GM18517 (cell line): ENCODE measurements at regions not wholly inside any gene's neighbourhood (a gene's known extent, or its start where the extent isn't known, plus 50 kb on each side); places are given as distances from the start of the nearest gene placed in this dataset.

Experiments used
- ATAC-seq: cut with Tn5 transposase; IDR thresholded peaks from one replicate; pipeline ENCODE4 v1.9.1; 2021; ENCODE audit warnings: mild to moderate bottlenecking, moderate library complexity; ENCODE audit not compliant: unreplicated experiment

DNA sequence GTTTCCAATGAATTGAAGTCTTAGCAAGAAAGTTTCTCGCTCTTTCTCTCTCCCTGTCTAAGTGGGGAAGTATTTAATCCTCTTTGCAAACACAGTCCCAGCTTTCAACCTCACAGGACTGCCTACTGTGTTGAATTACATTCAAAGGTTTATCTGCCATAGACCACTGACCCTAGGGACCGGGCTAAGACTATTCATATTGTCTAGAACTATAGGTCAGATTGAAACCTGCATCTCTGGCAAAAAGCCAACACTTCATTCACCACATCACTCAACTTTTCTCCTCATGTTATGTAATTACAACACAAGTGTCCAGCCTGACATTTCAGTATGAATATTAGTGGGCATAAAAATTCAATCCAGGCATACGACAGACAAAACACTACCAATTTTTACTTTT, 314.7 kb upstream of the RSPO3 start:
- peak; percentile 33 for ATAC-seq

- peak; percentile 86 for ATAC-seq
Observed at GRCh38 chr6:126804332-126805064, 314.0 kb upstream of the RSPO3 start.

- ATAC-seq = no peak
Observed at GRCh38 chr6:126805861-126806260, 312.6 kb upstream of the RSPO3 start.

DNA sequence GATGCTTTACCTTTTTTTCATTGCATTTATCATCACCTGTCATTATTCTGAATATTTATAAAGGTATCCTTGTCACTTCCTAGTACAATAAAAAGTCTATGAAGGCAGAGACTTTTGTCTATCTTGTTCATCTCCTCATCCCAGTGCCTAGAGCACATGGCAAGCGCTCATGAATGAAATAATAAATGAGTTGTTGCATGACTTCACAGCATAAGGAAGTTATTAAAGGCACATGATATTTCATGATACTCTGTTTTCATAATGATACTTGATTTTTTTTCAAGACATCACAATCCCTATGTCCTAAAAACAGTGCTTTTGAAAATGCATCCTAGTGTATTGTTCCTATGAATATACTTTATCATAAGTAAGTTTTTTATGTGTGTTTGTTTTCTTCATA, 310.6 kb upstream of the RSPO3 start:
- no peak for ATAC-seq

GRCh38 chr6:126811321-126811720, 307.1 kb upstream of the RSPO3 start:
- no peak for ATAC-seq

GRCh38 chr6:126812010-126812409, 306.5 kb upstream of the RSPO3 start:
- no peak for ATAC-seq

DNA sequence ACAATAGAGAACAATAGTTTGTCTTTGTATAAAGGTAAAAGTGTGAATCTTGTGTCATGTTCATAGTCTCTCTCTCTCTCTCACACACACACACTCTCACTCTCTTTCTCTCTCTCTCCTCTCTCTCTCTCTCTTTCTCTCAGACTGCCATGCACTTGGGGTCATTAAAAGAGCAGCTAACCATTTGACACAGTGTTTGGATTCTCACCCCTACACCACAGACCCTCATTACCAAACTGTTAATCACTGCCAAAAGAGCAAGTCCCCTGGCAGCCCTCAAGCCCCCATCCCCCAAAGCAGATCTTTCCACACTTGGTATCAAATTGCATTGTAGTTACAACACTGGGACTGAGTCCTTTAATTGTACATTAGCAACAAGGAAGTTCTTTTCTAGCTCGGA, 305.8 kb upstream of the RSPO3 start:
- ATAC-seq = no peak

GRCh38 chr6:126820634-126821033, 297.8 kb upstream of the RSPO3 start:
- ATAC-seq = no peak

- no peak for ATAC-seq
Observed at GRCh38 chr6:126821706-126822105, 296.8 kb upstream of the RSPO3 start.

DNA sequence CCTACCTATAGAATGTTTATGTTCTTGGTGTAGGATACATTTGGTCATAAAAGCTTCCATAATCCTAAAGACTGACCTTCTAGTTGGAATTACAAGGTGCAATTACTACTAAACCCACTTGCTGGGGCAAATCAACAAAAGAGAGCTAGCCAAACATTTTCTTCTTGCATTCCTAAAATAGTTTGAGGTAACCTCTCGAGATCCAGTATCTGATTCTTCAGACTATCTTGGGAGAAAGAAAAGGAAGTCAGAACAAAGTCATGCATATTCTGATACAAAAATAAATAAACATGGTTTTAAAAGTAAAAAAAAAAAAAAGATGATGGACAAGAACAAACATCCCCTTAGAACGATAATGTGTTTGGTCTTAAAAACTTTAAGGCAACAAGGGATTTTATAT, 294.2 kb upstream of the RSPO3 start:
- ATAC-seq = no peak

DNA sequence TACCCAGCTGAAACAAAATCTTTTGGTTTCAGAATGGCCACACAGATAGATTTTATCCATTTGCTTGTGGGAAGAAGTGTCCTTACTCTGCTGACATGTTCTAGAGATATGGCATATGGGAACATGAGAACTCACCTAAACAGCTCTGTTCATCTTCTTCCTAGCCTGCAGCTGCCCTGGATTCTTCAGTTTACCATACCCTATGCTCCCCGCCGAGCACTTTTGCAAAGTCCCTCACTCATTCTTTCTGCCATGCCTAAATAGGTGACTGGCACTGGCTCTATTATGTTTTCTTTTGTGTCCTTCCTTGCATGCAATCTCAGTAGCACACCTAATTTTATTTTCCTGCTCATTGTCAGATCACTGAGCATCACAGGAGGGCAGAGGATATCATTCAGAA, 293.7 kb upstream of the RSPO3 start:
- no peak for ATAC-seq

- ATAC-seq = no peak
Observed at GRCh38 chr6:126826166-126826714, 292.2 kb upstream of the RSPO3 start.

DNA sequence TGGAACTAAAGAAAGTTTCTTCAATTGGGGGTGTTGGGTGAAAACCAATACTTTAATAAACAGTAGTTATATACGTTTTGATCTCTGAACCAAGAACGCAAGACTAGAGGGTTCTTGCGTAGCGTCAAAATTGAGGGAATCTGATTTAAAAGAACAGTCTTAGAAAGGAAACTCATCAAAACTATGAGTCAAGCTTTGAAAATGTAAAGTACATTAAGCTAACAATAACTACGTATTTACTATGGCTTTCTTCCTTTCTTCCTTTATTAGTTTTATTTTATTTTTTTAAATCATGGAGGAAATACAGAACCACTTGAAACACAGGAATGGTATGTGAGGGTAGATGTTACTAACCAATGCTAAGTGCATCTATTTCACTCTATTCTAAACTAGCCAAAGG, 287.0 kb upstream of the RSPO3 start:
- no peak for ATAC-seq

- no peak for ATAC-seq
Observed at GRCh38 chr6:126842769-126843168, 275.7 kb upstream of the RSPO3 start.

GRCh38 chr6:126848119-126848518, 270.4 kb upstream of the RSPO3 start:
- ATAC-seq = no peak

DNA sequence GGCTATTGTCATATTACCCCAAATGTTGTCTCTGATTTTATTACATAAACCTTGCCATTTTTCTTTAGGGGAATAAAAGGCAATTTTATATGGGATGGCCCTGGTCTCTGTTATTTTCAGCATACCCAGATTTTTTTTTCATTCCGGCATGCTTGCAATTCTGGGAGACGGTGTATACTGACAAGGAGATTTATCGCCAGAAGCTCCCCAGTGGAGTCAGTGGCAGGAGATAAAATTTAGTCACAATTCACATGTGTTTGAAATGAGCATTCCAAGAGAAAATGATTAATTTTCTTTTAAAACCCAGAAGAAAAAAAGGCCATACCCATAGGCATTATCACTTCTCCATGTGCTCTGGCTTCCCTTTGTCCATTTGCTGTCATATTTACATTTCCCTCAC, 250.8 kb upstream of the RSPO3 start:
- no peak for ATAC-seq

DNA sequence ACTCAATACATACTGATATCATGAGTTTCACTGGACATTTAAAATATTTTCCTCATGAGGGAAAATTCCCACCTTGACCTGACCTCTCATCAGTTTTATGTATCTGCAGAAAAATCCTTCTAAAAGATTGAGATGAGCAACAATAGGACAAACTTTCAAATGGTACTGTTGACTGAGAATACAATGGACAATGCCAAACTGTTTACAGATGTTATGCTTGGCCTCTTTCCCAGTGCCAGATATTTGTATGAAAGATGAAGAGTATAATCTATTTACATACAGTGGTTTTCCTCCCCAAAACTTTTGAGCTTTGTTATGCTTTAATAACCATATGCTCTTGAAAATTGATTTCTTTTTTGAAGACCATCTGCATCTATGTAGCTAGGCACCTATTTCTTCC, 245.1 kb upstream of the RSPO3 start:
- no peak for ATAC-seq

GRCh38 chr6:126873791-126874190, 244.7 kb upstream of the RSPO3 start:
- ATAC-seq = no peak

DNA sequence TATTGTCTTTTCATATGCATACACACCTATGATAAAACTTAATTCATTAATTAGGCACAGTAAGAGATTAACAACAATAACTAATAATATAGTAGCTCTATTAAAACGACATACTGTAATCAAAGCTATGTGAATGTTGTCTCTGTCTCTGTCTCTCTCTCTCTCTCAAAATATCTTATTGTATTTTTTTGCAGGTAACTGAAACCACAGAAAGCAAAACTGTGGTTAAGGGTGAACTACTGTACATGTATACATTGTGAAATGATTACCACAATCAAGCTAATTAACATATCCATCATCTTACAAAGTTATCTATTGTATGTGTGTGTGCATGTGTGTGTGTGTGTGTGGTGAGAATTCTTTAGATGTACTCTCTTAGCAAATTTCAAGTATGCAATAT, 242.0 kb upstream of the RSPO3 start:
- no peak for ATAC-seq

GRCh38 chr6:126880964-126881363, 237.5 kb upstream of the RSPO3 start:
- ATAC-seq = no peak

- ATAC-seq = no peak
Observed at GRCh38 chr6:126886106-126886505, 232.4 kb upstream of the RSPO3 start.

DNA sequence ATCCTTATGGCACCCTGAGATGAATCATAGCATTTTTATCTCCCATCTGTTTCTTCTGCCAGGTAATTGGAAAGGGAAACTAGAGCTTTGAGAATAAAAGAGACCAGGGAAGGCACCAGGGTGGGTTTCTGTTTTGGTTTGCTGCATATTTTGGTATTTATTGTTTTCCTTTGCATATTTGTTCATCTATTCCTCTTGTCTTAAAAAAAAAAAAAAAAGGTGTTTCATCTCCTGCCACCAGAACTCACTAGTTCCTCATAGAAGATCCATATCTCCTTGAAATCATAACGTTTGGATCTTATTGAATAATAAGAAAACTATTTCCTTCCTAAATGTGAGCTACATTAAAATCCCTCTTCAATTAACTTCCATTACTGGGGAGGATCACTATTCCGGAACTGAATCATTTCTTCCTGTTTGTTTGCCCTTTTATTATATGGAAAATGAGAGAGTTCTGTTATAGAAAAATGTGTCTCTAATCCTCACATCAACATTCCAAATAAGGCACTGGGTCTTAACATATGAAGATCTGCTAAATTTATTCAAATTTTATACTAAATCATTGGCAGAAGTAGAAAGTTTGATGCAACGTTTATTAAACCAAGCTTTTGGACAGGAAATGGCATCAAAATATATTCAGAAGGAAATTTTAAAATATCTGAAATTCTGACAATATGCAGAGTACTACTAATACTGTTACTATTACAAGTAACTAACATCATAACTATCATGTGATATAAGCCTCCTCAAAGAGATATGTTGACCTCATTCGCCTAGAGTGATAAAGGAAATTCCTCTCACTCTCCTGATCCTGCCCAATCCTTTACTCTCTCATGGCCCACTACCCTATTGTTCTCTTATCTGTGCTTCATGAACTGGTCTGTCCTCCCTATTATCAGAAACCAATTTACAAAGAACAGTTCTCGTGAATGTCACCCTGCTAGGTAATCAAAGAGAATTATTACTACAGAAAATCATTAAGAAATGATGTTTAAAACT, 229.4 kb upstream of the RSPO3 start:
- no peak for ATAC-seq
